ENCODE measurements at regions not wholly inside any gene's neighbourhood (a gene's known extent, or its start where the extent isn't known, plus 50 kb on each side); places are given as distances from the start of the nearest gene placed in this dataset.

- peak; percentile 80 for TF ChIP-seq KDM5B (IDR thresholded peaks at IDR 0.05; ENCODE audit: insufficient replicate concordance, low read depth, low read length)
- TF ChIP-seq MAZ (CRISPR knock-in tag; conservative IDR thresholded peaks at IDR 0.05 in 1 of 2, IDR thresholded peaks at IDR 0.05 in 1 of 2): peak in 1 of 2 experiments; percentile 76; a peak in 2 of 4 replicates
- TF ChIP-seq FIP1L1 (IDR thresholded peaks at IDR 0.05; ENCODE audit: low read depth, low read length, poor library complexity, severe bottlenecking): no peak
- TF ChIP-seq BACH1 (tag; IDR thresholded peaks at IDR 0.05): no peak
- TF ChIP-seq ZFP36 (IDR thresholded peaks at IDR 0.05; ENCODE audit: low read depth, low read length, partially characterized antibody): peak; percentile 18
- TF ChIP-seq TEAD4 (IDR thresholded peaks at IDR 0.05; ENCODE audit: low read length): no peak
- 0 out of 2 replicates have a peak, but pooled peaks have one; percentile 60 for TF ChIP-seq TEAD4 (CRISPR knock-in tag; IDR thresholded peaks at IDR 0.05; ENCODE audit: borderline replicate concordance)
- no peak for TF ChIP-seq XRCC3 (IDR thresholded peaks at IDR 0.05)
- no peak for TF ChIP-seq CBX2 (IDR thresholded peaks at IDR 0.05; ENCODE audit: insufficient read depth, low read length, poor library complexity, severe bottlenecking)
- no peak for TF ChIP-seq DIDO1 (tag; IDR thresholded peaks at IDR 0.05; ENCODE audit: low read depth)
- peak; percentile 71; the same call in 1 of the 2 replicates for TF ChIP-seq ZBTB1 (CRISPR knock-in tag; IDR thresholded peaks at IDR 0.05; ENCODE audit: borderline replicate concordance, low read depth)
- TF ChIP-seq PPARD (CRISPR knock-in tag; IDR thresholded peaks at IDR 0.05): no peak
- no peak for TF ChIP-seq TCF15 (CRISPR knock-in tag; IDR thresholded peaks at IDR 0.05)
- peak; percentile 72 for TF ChIP-seq POLR2G (IDR thresholded peaks at IDR 0.05; ENCODE audit: low read depth, low read length)
- no peak for TF ChIP-seq HMG20A (CRISPR knock-in tag; conservative IDR thresholded peaks at IDR 0.05)
- no peak for TF ChIP-seq CBX3 (IDR thresholded peaks at IDR 0.05; ENCODE audit: borderline replicate concordance in 1 of 2, low read length in 2 of 2)
- peak; percentile 68 for TF ChIP-seq GABPA (tag; conservative IDR thresholded peaks at IDR 0.05; ENCODE audit: low read depth)
- TF ChIP-seq ARHGAP35 (IDR thresholded peaks at IDR 0.05; ENCODE audit: partially characterized antibody): no peak
- TF ChIP-seq NR2C2 (CRISPR knock-in tag; IDR thresholded peaks at IDR 0.05): 0 out of 2 replicates have a peak, but pooled peaks have one; percentile 11
- no peak for TF ChIP-seq NR2C2 (tag; IDR thresholded peaks at IDR 0.05)
- TF ChIP-seq FOXA1 (IDR thresholded peaks at IDR 0.05; ENCODE audit: borderline replicate concordance): no peak
- peak; percentile 88 for TF ChIP-seq SP1 (CRISPR knock-in tag; IDR thresholded peaks at IDR 0.05)
- no peak for TF ChIP-seq TOE1 (IDR thresholded peaks at IDR 0.05; ENCODE audit: borderline replicate concordance)
- TF ChIP-seq TOE1 (CRISPR knock-in tag; IDR thresholded peaks at IDR 0.05; ENCODE audit: borderline replicate concordance, low read depth): no peak
- TF ChIP-seq KLF6 (CRISPR knock-in tag; IDR thresholded peaks at IDR 0.05; ENCODE audit: borderline replicate concordance): no peak
Measured at GRCh38 chr2:8583400-8584173, 98.3 kb upstream of the ID2 start (continued).

Data from K562 (cell line).